ENCODE measurements at regions not wholly inside any gene's neighbourhood (a gene's known extent, or its start where the extent isn't known, plus 50 kb on each side); places are given as distances from the start of the nearest gene placed in this dataset.
A peak's percentile ranks its signal among the peaks of the same experiment; 100 is the strongest.

DNA sequence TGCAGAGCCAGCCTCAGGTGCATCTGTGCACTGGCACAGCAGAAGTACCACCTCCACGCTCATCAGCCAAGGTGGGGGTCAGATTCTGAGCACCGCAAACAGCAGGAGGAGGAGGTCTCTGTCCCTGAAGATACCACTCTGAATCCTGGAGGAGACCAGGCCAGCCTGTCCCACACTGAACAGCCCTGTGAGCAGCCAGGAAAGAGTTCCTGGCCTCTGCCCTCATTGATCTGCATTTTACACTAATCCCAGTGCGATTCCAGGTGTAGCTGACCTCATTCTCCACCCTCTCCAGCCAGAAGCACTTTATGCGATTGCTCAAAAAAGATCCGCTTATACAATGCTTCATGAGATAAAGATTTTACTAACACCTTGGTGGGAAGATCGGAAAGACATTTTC lies 99.1 kb upstream of the CACUL1 start:
- H3K4me3 ChIP-seq: no peak overlapping the region
- no peak overlapping the region for H3K27ac ChIP-seq (ENCODE audit: low read depth in 1 of 2, low read length in 1 of 2)
- H3K9ac ChIP-seq (ENCODE audit: insufficient read depth in 1 of 2, low read length in 2 of 2): no peak overlapping the region
- H3K27me3 ChIP-seq (ENCODE audit: control insufficient read depth in 3 of 3, insufficient read depth in 3 of 3, low read length in 2 of 3): peaks cover 0 to 3% (median 0%) of the 10 kb centered on the region in 3 donors
- H3K36me3 ChIP-seq (ENCODE audit: control insufficient read depth in 4 of 4, insufficient read depth in 4 of 4, low read length in 4 of 4): no peaks in the 10 kb centered on the region
- DNase-seq (no peak), ATAC-seq (ENCODE audit: insufficient read depth, low FRiP score) (no peak)
- no peaks in the 10 kb centered on the region for H3K4me1 ChIP-seq (ENCODE audit: control insufficient read depth in 5 of 5, insufficient read depth in 5 of 5, low read length in 5 of 5)
- no peak for TF ChIP-seq CTCF (IDR thresholded peaks at IDR 0.05; ENCODE audit: control extremely low read depth, extremely low read depth)
- WGBS, 2 donors: 75 to 91% methylated on average over 6 of the region's 6 CpGs
- peaks cover 0 to 4% (median 0%) of the 10 kb centered on the region in 4 donors for H3K9me3 ChIP-seq (ENCODE audit: control insufficient read depth in 4 of 4, insufficient read depth in 3 of 4, low read length in 3 of 4)

DNA sequence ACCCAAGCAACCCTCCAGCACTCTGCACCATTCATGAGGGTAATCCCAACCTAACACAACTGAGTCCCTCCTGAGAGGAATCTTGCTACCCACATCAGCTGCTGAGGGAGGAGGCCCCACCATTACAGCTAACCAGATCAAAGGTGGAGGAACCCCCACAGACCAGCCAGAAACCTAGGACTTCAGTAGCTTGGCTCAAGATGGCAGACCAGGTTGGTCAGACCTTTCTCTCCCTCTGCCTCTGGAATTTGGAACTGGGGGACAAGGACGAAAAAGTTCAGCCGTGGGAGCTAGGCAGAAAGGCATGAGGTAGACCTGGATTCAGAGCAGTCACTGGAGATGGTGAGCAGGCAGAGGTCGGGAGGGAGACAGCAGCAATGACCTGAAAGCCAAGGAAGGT lies 101.3 kb upstream of the CACUL1 start:
- WGBS, 2 donors: 89% methylated on average over 3 of the region's 3 CpGs

GRCh38 chr10:118865998-118866693 lies 111.4 kb upstream of the CACUL1 start:
- H3K9ac ChIP-seq (ENCODE audit: insufficient read depth in 1 of 2, low read length in 2 of 2): no peak overlapping the region
- H3K4me3 ChIP-seq: no peak overlapping the region
- TF ChIP-seq CTCF (IDR thresholded peaks at IDR 0.05; ENCODE audit: control extremely low read depth, extremely low read depth): no peak
- DNase-seq: peak; percentile 77 to 91 (median 87)
- H3K27me3 ChIP-seq (ENCODE audit: control insufficient read depth in 3 of 3, insufficient read depth in 3 of 3, low read length in 2 of 3): no peaks in the 10 kb centered on the region
- no peaks in the 10 kb centered on the region for H3K36me3 ChIP-seq (ENCODE audit: control insufficient read depth in 4 of 4, insufficient read depth in 4 of 4, low read length in 4 of 4)
- H3K27ac ChIP-seq (ENCODE audit: low read depth in 1 of 2, low read length in 1 of 2): no peak overlapping the region
- WGBS, 2 donors: 60 to 64% methylated on average over 6 of the region's 6 CpGs
- H3K9me3 ChIP-seq (ENCODE audit: control insufficient read depth in 4 of 4, insufficient read depth in 3 of 4, low read length in 3 of 4): no peaks in the 10 kb centered on the region
- H3K4me1 ChIP-seq (ENCODE audit: control insufficient read depth in 5 of 5, insufficient read depth in 5 of 5, low read length in 5 of 5): peaks cover 5 to 41% (median 14%) of the 10 kb centered on the region in 5 donors
- ATAC-seq (ENCODE audit: insufficient read depth, low FRiP score): no peak

More for the DNA sequence above, 101.3 kb upstream of the CACUL1 start:
- Histone ChIP-seq H3K36me3 (ENCODE audit: control insufficient read depth in 4 of 4, insufficient read depth in 4 of 4, low read length in 4 of 4) (no peaks in the 10 kb centered on the region), H3K27me3 (ENCODE audit: control insufficient read depth in 3 of 3, insufficient read depth in 3 of 3, low read length in 2 of 3) (peaks cover 0 to 3% (median 0%) of the 10 kb centered on the region in 3 donors), H3K4me1 (ENCODE audit: control insufficient read depth in 5 of 5, insufficient read depth in 5 of 5, low read length in 5 of 5) (no peaks in the 10 kb centered on the region), H3K4me3 (no peak overlapping the region), H3K27ac (ENCODE audit: low read depth in 1 of 2, low read length in 1 of 2) (no peak overlapping the region), H3K9me3 (ENCODE audit: control insufficient read depth in 4 of 4, insufficient read depth in 3 of 4, low read length in 3 of 4) (peaks cover 0 to 4% (median 0%) of the 10 kb centered on the region in 4 donors), H3K9ac (ENCODE audit: insufficient read depth in 1 of 2, low read length in 2 of 2) (no peak overlapping the region)
- DNase-seq: no peak
- no peak for ATAC-seq (ENCODE audit: insufficient read depth, low FRiP score)
- no peak for TF ChIP-seq CTCF (IDR thresholded peaks at IDR 0.05; ENCODE audit: control extremely low read depth, extremely low read depth)

DNA sequence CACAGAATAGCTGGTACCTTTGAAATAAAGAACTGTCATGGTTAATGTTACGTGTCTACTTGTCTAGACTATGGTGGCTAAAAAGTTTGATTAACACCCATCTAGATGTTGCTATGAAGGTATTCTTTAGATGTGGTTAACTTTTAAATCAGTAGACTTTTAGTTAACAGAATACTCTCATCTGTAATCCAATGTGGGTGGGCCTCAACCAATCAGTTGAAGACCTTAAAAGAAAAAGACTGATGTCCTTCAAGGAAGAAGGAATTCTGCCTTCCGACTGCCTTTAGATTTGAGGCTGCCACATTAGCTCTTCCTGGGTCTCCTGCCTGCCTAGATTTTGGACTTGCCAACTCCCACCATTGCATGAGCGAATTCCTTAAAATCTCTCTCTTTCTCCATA lies 113.0 kb upstream of the CACUL1 start:
- H3K9me3 ChIP-seq (ENCODE audit: control insufficient read depth in 4 of 4, insufficient read depth in 3 of 4, low read length in 3 of 4): no peaks in the 10 kb centered on the region
- TF ChIP-seq CTCF (IDR thresholded peaks at IDR 0.05; ENCODE audit: control extremely low read depth, extremely low read depth): no peak
- H3K9ac ChIP-seq (ENCODE audit: insufficient read depth in 1 of 2, low read length in 2 of 2): no peak overlapping the region
- H3K27me3 ChIP-seq (ENCODE audit: control insufficient read depth in 3 of 3, insufficient read depth in 3 of 3, low read length in 2 of 3): no peaks in the 10 kb centered on the region
- H3K4me3 ChIP-seq: no peak overlapping the region
- ATAC-seq (ENCODE audit: insufficient read depth, low FRiP score): no peak
- WGBS, 2 donors: 90 to 98% methylated on average over 3 of the region's 3 CpGs
- H3K4me1 ChIP-seq (ENCODE audit: control insufficient read depth in 5 of 5, insufficient read depth in 5 of 5, low read length in 5 of 5): peaks cover 5 to 47% (median 19%) of the 10 kb centered on the region in 5 donors
- no peaks in the 10 kb centered on the region for H3K36me3 ChIP-seq (ENCODE audit: control insufficient read depth in 4 of 4, insufficient read depth in 4 of 4, low read length in 4 of 4)
- no peak overlapping the region for H3K27ac ChIP-seq (ENCODE audit: low read depth in 1 of 2, low read length in 1 of 2)
- no peak for DNase-seq
